ENCODE measurements at regions not wholly inside any gene's neighbourhood (a gene's known extent, or its start where the extent isn't known, plus 50 kb on each side); places are given as distances from the start of the nearest gene placed in this dataset.

DNA sequence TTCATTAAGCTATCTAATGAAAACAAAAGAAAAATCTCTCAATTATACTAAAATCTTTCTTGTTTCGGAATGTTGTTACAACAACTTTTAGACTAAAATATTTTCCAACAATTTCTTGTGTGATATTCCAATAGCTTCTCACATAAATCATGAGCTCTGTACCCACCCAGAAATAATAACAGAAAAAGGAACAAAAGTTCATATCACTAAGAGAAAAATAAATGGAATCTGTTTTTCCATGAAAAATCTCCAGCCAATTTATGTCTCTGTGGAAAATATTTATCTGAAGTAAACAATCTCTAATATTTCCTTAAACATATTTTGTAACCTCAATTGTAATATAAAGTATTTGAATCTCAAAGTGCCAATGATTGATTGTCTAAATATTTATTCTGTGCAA, 628.6 kb upstream of the ANKRD30A start:
- DNase-seq, result no peak
- Histone ChIP-seq H3K23ac (ENCODE audit: low read length) (no peak overlapping the region), H4K8ac (ENCODE audit: low read depth, low read length) (no peak overlapping the region), H3K27ac (ENCODE audit: low read depth, low read length) (no peak overlapping the region), H3K79me1 (ENCODE audit: low read length) (no peaks in the 10 kb centered on the region), H2BK15ac (replicated peaks; ENCODE audit: low read depth) (no peak overlapping the region), H4K5ac (ENCODE audit: low read length) (no peak overlapping the region), H3K9ac (ENCODE audit: low read length) (no peak overlapping the region), H2AK5ac (ENCODE audit: low read length) (no peak overlapping the region), H3K4me2 (ENCODE audit: low read length) (no peak overlapping the region), H2BK120ac (ENCODE audit: low read depth, low read length) (no peak overlapping the region), H3K4ac (ENCODE audit: low read depth, low read length) (no peak overlapping the region), H2BK5ac (ENCODE audit: low read length) (no peak overlapping the region), H3K4me1 (ENCODE audit: control insufficient read depth, low read depth, low read length) (no peaks in the 10 kb centered on the region), H3K18ac (ENCODE audit: low read length) (no peak overlapping the region), H3K56ac (ENCODE audit: low read length) (no peak overlapping the region), H3K27me3 (ENCODE audit: insufficient read depth, low read length, poor library complexity) (no peaks in the 10 kb centered on the region), H3K36me3 (ENCODE audit: control insufficient read depth, insufficient read depth, low read length) (no peaks in the 10 kb centered on the region), H3K79me2 (ENCODE audit: control insufficient read depth, insufficient read depth, low read length) (no peaks in the 10 kb centered on the region), H3K4me3 (ENCODE audit: low read length) (no peak overlapping the region)
- no CpG with 5 or more reads among the region's 1 CpG for WGBS (ENCODE audit: extremely low coverage, insufficient coverage, low lambda C conversion rate)

DNA sequence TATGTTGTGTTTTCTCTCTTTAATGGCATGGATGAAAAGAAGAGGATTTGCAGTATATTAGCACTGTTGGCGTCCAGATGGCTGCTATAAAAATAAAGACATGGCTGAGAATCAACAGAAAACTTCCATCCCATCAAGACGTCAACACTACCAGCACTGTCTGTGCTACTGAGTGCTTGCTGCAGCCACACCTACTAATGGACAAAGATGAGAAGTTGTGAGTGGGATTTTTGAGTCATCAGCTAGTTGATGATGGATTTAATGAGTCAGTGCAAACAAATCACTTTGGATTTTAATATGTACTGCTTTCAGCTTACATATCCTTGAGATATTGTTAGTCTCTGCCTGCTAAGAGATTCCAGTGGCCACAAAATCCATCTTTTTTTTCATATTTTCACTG, 631.0 kb upstream of the ANKRD30A start:
- Histone ChIP-seq H2AK5ac (ENCODE audit: low read length) (no peak overlapping the region), H3K4me3 (ENCODE audit: low read length) (no peak overlapping the region), H3K23ac (ENCODE audit: low read length) (no peak overlapping the region), H4K8ac (ENCODE audit: low read depth, low read length) (no peak overlapping the region), H3K4me1 (ENCODE audit: control insufficient read depth, low read depth, low read length) (peaks cover 2% of the 10 kb centered on the region), H4K5ac (ENCODE audit: low read length) (no peak overlapping the region), H2BK5ac (ENCODE audit: low read length) (no peak overlapping the region), H3K9ac (ENCODE audit: low read length) (no peak overlapping the region), H3K4ac (ENCODE audit: low read depth, low read length) (no peak overlapping the region), H3K36me3 (ENCODE audit: control insufficient read depth, insufficient read depth, low read length) (no peaks in the 10 kb centered on the region), H3K79me1 (ENCODE audit: low read length) (no peaks in the 10 kb centered on the region), H3K27ac (ENCODE audit: low read depth, low read length) (no peak overlapping the region), H2BK120ac (ENCODE audit: low read depth, low read length) (no peak overlapping the region), H3K79me2 (ENCODE audit: control insufficient read depth, insufficient read depth, low read length) (no peaks in the 10 kb centered on the region), H3K18ac (ENCODE audit: low read length) (no peak overlapping the region), H3K56ac (ENCODE audit: low read length) (no peak overlapping the region), H3K4me2 (ENCODE audit: low read length) (no peak overlapping the region), H3K27me3 (ENCODE audit: insufficient read depth, low read length, poor library complexity) (no peaks in the 10 kb centered on the region), H2BK15ac (replicated peaks; ENCODE audit: low read depth) (no peak overlapping the region)
- WGBS (ENCODE audit: extremely low coverage, insufficient coverage, low lambda C conversion rate), result no CpG with 5 or more reads among the region's 2 CpGs
- DNase-seq, result no peak

DNA sequence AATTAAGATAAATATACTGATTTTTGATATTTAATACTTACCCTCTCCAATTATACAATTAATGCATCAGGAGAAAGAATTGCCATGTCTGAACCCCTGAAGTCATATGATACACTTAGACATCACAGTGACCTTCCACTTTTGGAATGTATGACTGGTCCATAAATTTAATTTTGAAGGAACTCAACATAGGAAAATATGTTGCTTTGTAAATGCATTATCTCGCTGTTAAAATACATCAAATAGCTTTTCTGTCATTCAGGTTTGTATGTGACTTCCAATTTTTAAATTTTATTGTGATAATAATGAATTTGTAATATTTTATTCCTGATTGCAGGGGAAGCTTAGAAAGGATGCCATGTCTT, 631.9 kb upstream of the ANKRD30A start:
- Histone ChIP-seq H3K79me2 (ENCODE audit: control insufficient read depth, insufficient read depth, low read length) (no peaks in the 10 kb centered on the region), H3K9ac (ENCODE audit: low read length) (no peak overlapping the region), H3K4me2 (ENCODE audit: low read length) (no peak overlapping the region), H3K36me3 (ENCODE audit: control insufficient read depth, insufficient read depth, low read length) (no peaks in the 10 kb centered on the region), H2AK5ac (ENCODE audit: low read length) (no peak overlapping the region), H3K23ac (ENCODE audit: low read length) (no peak overlapping the region), H3K4me1 (ENCODE audit: control insufficient read depth, low read depth, low read length) (peaks cover 2% of the 10 kb centered on the region), H3K4ac (ENCODE audit: low read depth, low read length) (no peak overlapping the region), H3K4me3 (ENCODE audit: low read length) (no peak overlapping the region), H4K8ac (ENCODE audit: low read depth, low read length) (no peak overlapping the region), H3K27ac (ENCODE audit: low read depth, low read length) (no peak overlapping the region), H3K56ac (ENCODE audit: low read length) (no peak overlapping the region), H2BK120ac (ENCODE audit: low read depth, low read length) (no peak overlapping the region), H3K27me3 (ENCODE audit: insufficient read depth, low read length, poor library complexity) (no peaks in the 10 kb centered on the region), H3K18ac (ENCODE audit: low read length) (no peak overlapping the region), H2BK15ac (replicated peaks; ENCODE audit: low read depth) (no peak overlapping the region), H3K79me1 (ENCODE audit: low read length) (no peaks in the 10 kb centered on the region), H2BK5ac (ENCODE audit: low read length) (no peak overlapping the region), H4K5ac (ENCODE audit: low read length) (no peak overlapping the region)
- DNase-seq, result no peak
- no CpG with 5 or more reads among the region's 1 CpG for WGBS (ENCODE audit: extremely low coverage, insufficient coverage, low lambda C conversion rate)

DNA sequence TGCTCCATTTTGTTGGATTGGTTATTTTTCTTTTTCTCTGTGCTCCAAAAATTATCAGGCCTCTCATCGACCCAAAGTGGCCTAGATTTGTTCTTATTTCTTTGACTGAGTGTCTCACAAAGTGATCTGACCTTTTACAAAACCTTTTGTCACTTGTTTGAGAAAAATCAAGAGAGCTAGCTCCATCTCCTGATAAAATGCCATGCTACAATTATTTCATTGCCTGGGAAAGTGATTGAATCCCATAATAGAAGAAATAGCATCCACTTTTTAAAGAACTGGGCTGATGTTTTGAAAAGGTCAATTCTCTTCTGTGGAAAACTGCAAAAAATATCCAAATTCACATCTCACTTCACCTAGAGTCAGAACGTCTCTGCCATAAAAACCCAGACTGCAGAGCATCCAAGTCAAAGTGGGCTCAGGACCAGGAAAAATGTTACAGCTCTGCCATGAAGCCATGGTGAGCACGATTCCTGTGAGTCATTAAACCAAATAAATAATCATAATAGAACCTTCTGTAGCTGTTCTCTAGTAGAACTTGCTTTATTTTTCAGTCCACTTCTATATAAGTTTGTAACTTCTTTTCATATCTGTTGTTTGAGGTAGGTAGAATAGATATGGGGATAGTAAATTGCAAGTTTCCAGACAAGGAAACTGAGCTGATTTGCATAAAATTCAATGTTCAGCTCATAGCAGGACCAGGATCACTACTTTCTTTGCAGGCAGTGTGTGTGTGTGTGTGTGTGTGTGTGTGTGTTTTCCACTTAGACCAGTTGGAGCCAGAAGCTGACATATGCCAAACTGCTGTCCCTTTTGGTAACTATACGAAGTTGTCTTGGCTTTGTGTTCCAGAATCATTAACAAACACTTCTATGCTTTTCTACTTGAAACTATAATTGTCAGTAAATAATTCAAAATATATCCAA, 632.5 kb upstream of the ANKRD30A start:
- Histone ChIP-seq H3K4me1 (ENCODE audit: control insufficient read depth, low read depth, low read length) (peaks cover 2% of the 10 kb centered on the region), H2BK15ac (replicated peaks; ENCODE audit: low read depth) (no peak overlapping the region), H2BK5ac (ENCODE audit: low read length) (no peak overlapping the region), H4K8ac (ENCODE audit: low read depth, low read length) (no peak overlapping the region), H3K23ac (ENCODE audit: low read length) (no peak overlapping the region), H3K36me3 (ENCODE audit: control insufficient read depth, insufficient read depth, low read length) (no peaks in the 10 kb centered on the region), H3K4me2 (ENCODE audit: low read length) (no peak overlapping the region), H3K4ac (ENCODE audit: low read depth, low read length) (no peak overlapping the region), H2AK5ac (ENCODE audit: low read length) (no peak overlapping the region), H3K27ac (ENCODE audit: low read depth, low read length) (no peak overlapping the region), H3K27me3 (ENCODE audit: insufficient read depth, low read length, poor library complexity) (no peaks in the 10 kb centered on the region), H3K9ac (ENCODE audit: low read length) (no peak overlapping the region), H3K56ac (ENCODE audit: low read length) (no peak overlapping the region), H3K18ac (ENCODE audit: low read length) (no peak overlapping the region), H2BK120ac (ENCODE audit: low read depth, low read length) (no peak overlapping the region), H3K79me1 (ENCODE audit: low read length) (no peaks in the 10 kb centered on the region), H3K79me2 (ENCODE audit: control insufficient read depth, insufficient read depth, low read length) (no peaks in the 10 kb centered on the region), H4K5ac (ENCODE audit: low read length) (no peak overlapping the region), H3K4me3 (ENCODE audit: low read length) (no peak overlapping the region)
- no peak for DNase-seq
- WGBS (ENCODE audit: extremely low coverage, insufficient coverage, low lambda C conversion rate), result no CpG with 5 or more reads among the region's 4 CpGs

DNA sequence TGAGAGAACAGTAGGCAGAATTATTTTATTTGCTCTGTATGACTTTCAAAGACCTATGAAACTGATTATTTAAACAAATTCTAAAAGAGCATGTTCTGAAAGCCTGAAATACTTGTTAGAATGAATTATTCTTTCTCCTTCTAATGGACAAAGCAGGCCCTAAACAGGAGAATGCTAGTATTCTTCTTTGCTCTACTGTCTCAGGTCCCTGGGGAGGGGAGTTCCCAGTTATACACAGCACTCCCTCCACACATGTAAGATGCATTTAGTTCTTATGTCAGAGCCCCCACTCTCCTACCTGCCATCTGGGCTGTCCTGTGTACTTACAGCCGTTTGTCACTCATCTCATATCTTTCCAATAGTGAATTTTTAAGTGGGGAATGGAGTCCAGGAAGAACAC, 633.5 kb upstream of the ANKRD30A start:
- H3K27ac ChIP-seq (ENCODE audit: low read depth, low read length), result no peak overlapping the region
- H3K79me2 ChIP-seq (ENCODE audit: control insufficient read depth, insufficient read depth, low read length), result no peaks in the 10 kb centered on the region
- H3K79me1 ChIP-seq (ENCODE audit: low read length), result no peaks in the 10 kb centered on the region
- no peak overlapping the region for H3K4ac ChIP-seq (ENCODE audit: low read depth, low read length)
- no peak overlapping the region for H3K23ac ChIP-seq (ENCODE audit: low read length)
- no peak overlapping the region for H2BK15ac ChIP-seq (replicated peaks; ENCODE audit: low read depth)
- no peak overlapping the region for H4K8ac ChIP-seq (ENCODE audit: low read depth, low read length)
- no peaks in the 10 kb centered on the region for H3K36me3 ChIP-seq (ENCODE audit: control insufficient read depth, insufficient read depth, low read length)
- H3K4me2 ChIP-seq (ENCODE audit: low read length), result no peak overlapping the region
- H3K4me1 ChIP-seq (ENCODE audit: control insufficient read depth, low read depth, low read length), result peaks cover 2% of the 10 kb centered on the region
- WGBS (ENCODE audit: extremely low coverage, insufficient coverage, low lambda C conversion rate), result no CpG with 5 or more reads among the region's 1 CpG
- H4K5ac ChIP-seq (ENCODE audit: low read length), result no peak overlapping the region
- no peak for DNase-seq
- no peak overlapping the region for H3K18ac ChIP-seq (ENCODE audit: low read length)
- no peak overlapping the region for H3K4me3 ChIP-seq (ENCODE audit: low read length)
- no peak overlapping the region for H2BK120ac ChIP-seq (ENCODE audit: low read depth, low read length)
- H2AK5ac ChIP-seq (ENCODE audit: low read length), result no peak overlapping the region
- H3K27me3 ChIP-seq (ENCODE audit: insufficient read depth, low read length, poor library complexity), result no peaks in the 10 kb centered on the region
- H3K56ac ChIP-seq (ENCODE audit: low read length), result no peak overlapping the region
- H2BK5ac ChIP-seq (ENCODE audit: low read length), result no peak overlapping the region
- no peak overlapping the region for H3K9ac ChIP-seq (ENCODE audit: low read length)
